Type B pancreatic cell (in vitro differentiated cells): ENCODE measurements at regions not wholly inside any gene's neighbourhood (a gene's known extent, or its start where the extent isn't known, plus 50 kb on each side); places are given as distances from the start of the nearest gene placed in this dataset.

Source experiments
- DNase-seq: peaks from one replicate; pipeline ENCODE4 v3.0.0; 2021; ENCODE audit warnings: mixed read lengths; ENCODE audit not compliant: unreplicated experiment; ENCODE audit errors: extremely low spot score
- H3K27ac Mint-ChIP-seq: 2 replicates; pipeline ENCODE4 v1.8.0; 2021; ENCODE audit warnings: mild to moderate bottlenecking, mixed read lengths
- H3K27me3 Mint-ChIP-seq: 2 replicates; pipeline ENCODE4 v1.8.0; 2021; ENCODE audit warnings: mixed read lengths
- H3K36me3 Mint-ChIP-seq: 2 replicates; pipeline ENCODE4 v1.8.0; 2021; ENCODE audit warnings: mixed read lengths
- H3K4me1 Mint-ChIP-seq: one replicate; pipeline ENCODE4 v1.8.0; 2021; ENCODE audit warnings: mixed read lengths; ENCODE audit not compliant: unreplicated experiment
- H3K4me3 Mint-ChIP-seq: 2 replicates; pipeline ENCODE4 v1.8.0; 2021; ENCODE audit warnings: mild to moderate bottlenecking, mixed read lengths
- H3K9me3 Mint-ChIP-seq: 2 replicates; pipeline ENCODE4 v1.8.0; 2021; ENCODE audit warnings: mixed read lengths
- TF ChIP-seq, protein P1 (sequence below): fragments of 200-600 bp; sonication (generic); conservative IDR thresholded peaks from 2 replicates; pipeline ENCODE4 v1.5.0; 2021; ENCODE audit warnings: antibody characterized with exemption, mild to moderate bottlenecking

- H3K4me3 Mint-ChIP-seq = no peak overlapping the region
- H3K9me3 Mint-ChIP-seq = peaks cover 13% of the 10 kb centered on the region
- no peaks in the 10 kb centered on the region for H3K27me3 Mint-ChIP-seq
- DNase-seq = no peak
- H3K4me1 Mint-ChIP-seq = peaks cover 34% of the 10 kb centered on the region
- H3K36me3 Mint-ChIP-seq = no peaks in the 10 kb centered on the region
- peak overlapping the region; percentile 70 for H3K27ac Mint-ChIP-seq
- TF ChIP-seq, protein P1, sequence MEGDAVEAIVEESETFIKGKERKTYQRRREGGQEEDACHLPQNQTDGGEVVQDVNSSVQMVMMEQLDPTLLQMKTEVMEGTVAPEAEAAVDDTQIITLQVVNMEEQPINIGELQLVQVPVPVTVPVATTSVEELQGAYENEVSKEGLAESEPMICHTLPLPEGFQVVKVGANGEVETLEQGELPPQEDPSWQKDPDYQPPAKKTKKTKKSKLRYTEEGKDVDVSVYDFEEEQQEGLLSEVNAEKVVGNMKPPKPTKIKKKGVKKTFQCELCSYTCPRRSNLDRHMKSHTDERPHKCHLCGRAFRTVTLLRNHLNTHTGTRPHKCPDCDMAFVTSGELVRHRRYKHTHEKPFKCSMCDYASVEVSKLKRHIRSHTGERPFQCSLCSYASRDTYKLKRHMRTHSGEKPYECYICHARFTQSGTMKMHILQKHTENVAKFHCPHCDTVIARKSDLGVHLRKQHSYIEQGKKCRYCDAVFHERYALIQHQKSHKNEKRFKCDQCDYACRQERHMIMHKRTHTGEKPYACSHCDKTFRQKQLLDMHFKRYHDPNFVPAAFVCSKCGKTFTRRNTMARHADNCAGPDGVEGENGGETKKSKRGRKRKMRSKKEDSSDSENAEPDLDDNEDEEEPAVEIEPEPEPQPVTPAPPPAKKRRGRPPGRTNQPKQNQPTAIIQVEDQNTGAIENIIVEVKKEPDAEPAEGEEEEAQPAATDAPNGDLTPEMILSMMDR = no peak
These were observed 285.1 kb downstream of the RBM43 start for GRCh38 chr2:150976604-150977003.

- Mint-ChIP-seq H3K27me3 (no peaks in the 10 kb centered on the region), H3K9me3 (peaks cover 21% of the 10 kb centered on the region), H3K4me3 (no peak overlapping the region), H3K36me3 (no peaks in the 10 kb centered on the region), H3K27ac (no peak overlapping the region), H3K4me1 (peaks cover 25% of the 10 kb centered on the region)
- no peak for DNase-seq
- TF ChIP-seq, protein P1 = no peak
These were observed 286.8 kb downstream of the RBM43 start for GRCh38 chr2:150974864-150975263.

DNA sequence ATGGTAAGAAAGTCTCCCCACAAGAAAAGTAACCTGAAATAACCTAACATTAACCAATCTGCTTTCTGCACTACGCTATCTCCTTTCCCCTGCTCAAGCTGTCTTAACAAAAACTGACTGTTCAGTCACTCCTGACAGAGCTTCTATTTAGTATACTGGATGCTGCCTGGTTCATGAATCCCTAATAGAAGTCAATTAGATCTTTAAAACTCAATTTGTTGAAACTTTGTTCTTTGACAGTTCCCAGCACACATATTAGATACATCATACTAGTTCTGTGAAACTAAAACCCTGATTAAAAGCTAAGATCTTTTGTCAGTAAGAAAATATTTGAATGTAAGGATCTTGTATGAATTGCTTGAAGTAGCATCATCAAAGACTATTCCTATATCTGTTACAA is 287.4 kb downstream of the RBM43 start:
- no peak for DNase-seq
- H3K4me1 Mint-ChIP-seq = peaks cover 22% of the 10 kb centered on the region
- no peak overlapping the region for H3K4me3 Mint-ChIP-seq
- H3K27ac Mint-ChIP-seq = no peak overlapping the region
- peaks cover 21% of the 10 kb centered on the region for H3K9me3 Mint-ChIP-seq
- no peaks in the 10 kb centered on the region for H3K27me3 Mint-ChIP-seq
- H3K36me3 Mint-ChIP-seq = no peaks in the 10 kb centered on the region
- TF ChIP-seq, protein P1 = no peak

DNA sequence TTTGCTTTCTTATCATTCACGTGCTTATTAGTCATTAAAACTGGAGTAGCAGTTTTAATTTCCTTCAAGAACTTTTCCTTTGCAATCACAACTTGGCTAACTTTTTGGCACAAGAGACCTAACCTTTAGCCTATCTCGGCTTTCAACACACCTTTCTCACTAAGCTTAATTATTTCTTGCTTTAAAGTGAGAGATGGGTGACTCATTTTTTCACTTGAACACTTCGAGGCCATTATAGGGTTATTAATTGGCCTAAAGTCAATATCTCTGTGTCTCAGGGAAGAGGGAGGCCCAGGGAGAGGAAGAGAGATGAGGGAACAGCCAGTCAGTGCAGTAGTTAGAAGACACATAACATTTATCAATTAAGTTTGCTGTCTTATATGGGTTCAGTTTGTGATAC is 289.8 kb downstream of the RBM43 start:
- Mint-ChIP-seq H3K36me3 (no peaks in the 10 kb centered on the region), H3K4me3 (no peak overlapping the region), H3K27ac (no peak overlapping the region), H3K9me3 (peaks cover 21% of the 10 kb centered on the region), H3K27me3 (no peaks in the 10 kb centered on the region), H3K4me1 (peaks cover 15% of the 10 kb centered on the region)
- TF ChIP-seq, protein P1 = no peak
- no peak for DNase-seq

DNA sequence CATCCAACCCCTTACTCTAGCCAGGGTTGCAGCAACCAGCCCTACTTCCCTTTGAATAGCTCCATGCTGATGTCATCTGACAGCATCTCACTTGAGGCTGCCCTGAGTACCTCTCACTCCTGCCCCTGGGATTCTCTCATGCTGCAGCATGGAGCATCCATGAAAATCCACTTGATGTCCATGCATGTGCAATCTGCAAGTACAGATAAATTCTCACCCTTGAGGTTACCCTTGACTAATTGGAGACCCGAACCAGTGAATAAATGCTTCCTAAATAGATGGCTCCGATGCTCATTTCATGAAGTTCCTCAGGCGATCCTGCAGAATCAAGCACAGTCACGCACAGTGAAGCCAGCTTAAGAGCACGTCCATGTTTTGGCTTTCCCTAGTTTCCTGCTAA is 298.3 kb downstream of the RBM43 start:
- Mint-ChIP-seq H3K27ac (no peak overlapping the region), H3K27me3 (no peaks in the 10 kb centered on the region), H3K36me3 (no peaks in the 10 kb centered on the region), H3K9me3 (no peaks in the 10 kb centered on the region), H3K4me3 (no peak overlapping the region), H3K4me1 (peaks cover 8% of the 10 kb centered on the region)
- no peak for DNase-seq
- TF ChIP-seq, protein P1 = no peak

DNA sequence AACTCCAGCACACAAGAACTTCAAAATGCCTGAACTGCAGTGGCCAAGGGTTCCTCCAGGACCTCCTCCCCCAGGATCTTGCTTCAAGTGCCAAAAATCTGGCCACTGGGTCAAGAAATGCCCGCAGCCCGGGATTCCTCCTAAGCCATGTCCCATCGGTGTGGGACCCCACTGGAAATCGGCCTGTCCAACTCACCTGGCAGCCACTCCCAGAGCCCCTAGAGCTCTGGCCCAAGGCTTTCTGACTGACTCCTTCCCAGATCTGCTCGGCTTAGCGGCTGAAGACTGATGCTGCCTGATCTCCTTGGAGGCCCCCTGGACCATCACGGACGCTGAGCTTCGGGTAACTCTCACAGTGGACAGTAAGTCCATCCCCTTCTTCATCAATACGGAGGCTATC is 306.4 kb downstream of the RBM43 start:
- Mint-ChIP-seq H3K9me3 (peaks cover 13% of the 10 kb centered on the region), H3K27me3 (no peaks in the 10 kb centered on the region), H3K36me3 (no peaks in the 10 kb centered on the region), H3K4me1 (no peaks in the 10 kb centered on the region), H3K4me3 (no peak overlapping the region), H3K27ac (no peak overlapping the region)
- DNase-seq = no peak
- TF ChIP-seq, protein P1 = no peak
